ENCODE measurements at regions not wholly inside any gene's neighbourhood (a gene's known extent, or its start where the extent isn't known, plus 50 kb on each side); places are given as distances from the start of the nearest gene placed in this dataset.

DNA sequence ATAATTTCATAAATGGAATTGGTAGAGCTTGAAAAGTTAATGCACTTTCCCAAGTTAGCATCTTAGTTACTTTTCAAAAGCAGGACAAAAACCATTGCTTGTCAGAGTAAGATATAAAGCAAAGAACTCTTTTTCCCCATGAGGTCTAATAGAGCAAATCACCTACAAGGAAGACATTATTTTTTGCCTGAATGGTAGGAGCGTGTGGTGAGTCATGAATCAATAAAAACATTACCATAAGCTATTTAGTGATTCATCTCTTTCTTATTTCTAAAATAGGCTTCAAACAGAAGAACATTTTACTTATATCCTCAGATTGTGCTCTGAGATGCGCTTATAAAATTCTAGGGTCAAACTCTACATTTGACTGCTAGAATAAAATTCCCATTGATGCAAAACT is 109.4 kb upstream of the GPRIN3 start:
- no peak for DNase-seq

DNA sequence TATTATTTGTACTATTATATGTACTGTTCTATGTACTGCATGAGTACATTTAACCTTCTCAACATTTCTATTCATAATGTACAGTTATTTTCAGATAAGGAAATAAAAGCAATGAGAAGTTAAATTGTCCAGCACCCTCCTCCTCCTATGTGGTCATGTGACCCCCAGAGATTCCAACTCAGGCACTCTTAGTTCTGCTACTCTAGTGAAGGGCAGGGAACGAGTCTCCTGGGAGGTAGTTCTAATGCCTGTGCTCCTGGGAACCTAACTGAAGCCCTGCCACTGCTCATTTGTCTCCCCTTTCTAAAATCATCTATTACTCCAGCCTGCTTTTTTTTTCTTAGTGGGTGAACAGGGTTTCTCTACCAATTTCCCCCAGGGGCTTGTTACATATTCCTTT is 105.9 kb upstream of the GPRIN3 start:
- no peak for DNase-seq

DNA sequence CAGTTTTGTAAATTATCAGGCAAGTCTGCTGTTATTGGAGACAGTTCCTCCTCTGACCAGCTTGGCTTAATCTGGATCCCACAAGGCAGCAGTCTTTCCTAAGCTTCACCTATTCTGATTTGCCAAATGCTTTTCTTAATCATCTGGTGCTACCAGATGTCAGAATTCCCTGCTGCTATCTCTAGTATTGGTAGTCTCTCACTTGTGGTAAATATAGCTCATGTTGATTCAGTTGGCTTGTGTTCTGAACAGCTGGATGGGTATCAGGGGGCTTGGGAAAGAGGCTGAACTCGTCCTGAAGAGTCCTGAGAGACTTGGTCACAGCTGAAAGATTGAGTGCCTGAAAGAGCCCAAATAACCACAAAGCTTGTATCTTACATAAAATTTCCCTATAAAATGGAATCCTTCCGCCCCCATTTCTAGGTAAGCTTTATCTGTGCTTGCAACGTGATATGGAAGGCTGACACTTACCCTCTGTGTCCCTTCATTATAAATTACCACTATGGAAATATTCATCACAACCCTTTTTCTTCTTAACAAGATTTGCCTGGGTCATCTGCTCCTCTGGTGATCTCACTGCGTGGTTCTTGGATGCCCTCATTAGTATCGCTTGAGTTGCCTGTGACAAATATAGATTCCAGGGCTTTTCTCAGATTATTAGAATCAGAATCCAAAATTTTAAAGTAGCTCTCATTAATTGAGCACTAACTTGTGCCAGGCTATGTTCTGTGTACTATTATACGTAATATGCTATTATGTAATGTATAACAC is 104.1 kb upstream of the GPRIN3 start:
- DNase-seq: no peak

DNA sequence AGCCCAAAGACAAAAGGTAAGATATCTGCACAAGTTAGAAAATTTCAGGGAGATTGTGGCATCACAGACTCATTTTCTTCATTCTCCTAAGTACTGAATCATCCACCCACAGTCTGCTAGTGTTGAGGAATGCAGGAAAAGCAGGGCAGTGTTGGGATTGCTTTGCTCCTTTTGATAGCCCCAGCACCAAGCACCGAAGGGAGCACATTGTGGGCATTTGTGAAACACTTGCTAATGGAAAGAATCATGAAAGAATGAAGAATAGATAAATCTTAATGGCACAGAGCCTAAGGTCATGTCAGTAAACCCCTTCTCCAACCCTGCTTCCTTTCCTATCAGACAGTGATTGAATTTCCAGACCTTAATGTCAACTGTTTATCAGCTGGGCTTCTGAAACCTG is 103.1 kb upstream of the GPRIN3 start:
- DNase-seq: peak; percentile 12

DNA sequence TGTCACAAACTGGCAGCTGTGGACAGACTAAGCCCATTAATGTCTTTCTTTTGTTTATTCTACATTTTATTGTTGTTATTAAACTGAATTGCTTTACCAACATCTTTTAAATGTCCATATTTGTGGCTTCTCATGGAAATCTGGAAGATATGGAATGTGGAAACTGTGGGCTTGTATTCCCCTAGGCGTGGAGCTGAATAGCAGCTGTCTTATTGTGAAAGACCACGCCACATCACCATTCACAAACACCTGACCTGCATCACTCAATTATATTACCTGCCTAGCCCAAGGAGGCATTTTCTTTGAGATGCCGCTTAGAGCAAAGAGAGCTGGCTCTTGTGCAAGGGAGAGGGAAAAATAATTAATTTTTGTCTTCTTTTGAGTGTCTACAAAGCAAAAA is 96.9 kb upstream of the GPRIN3 start:
- no peak for DNase-seq

DNA sequence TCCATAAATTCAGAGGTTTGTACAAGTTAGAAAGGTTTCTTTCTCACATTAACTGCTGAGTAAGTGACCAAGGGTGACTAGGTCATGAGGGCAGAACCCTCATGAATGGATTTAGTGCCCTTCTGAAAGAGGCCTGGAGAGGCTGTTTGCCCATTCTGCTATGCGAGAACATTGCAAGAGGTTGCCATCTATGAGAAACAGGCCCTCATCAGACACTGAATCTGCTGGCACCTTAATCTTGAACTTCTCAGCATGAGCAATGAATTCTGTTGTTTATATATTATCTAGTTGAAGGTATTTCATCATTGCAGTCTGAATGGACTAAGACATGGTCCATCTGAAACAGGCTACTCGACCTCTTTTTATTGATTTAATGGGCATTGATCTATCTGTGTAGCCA is 96.2 kb upstream of the GPRIN3 start:
- DNase-seq: no peak

- DNase-seq: no peak
These were observed 92.9 kb upstream of the GPRIN3 start for GRCh38 chr4:89400287-89401035.

DNA sequence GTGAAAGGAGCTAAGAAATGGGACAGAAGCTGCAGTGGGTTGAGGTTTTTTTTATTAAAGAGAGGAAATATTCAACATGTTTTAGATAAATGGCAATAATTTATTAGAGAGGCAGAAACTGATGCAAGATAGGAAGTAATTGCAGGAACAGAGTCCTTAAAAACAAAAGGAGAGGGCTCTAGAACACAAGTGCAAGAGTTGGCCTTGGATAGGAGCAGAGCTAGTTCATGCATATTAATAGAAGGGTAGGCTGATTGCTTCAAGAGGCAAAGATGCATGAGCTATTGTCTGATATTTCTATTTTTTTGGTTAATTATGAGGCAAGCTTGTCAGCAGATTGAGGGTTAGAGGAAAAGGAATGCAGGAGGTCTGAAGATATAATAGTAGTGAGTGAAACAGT is 91.0 kb upstream of the GPRIN3 start:
- no peak for DNase-seq

GRCh38 chr4:89398146-89398545 is 90.5 kb upstream of the GPRIN3 start:
- no peak for DNase-seq

DNA sequence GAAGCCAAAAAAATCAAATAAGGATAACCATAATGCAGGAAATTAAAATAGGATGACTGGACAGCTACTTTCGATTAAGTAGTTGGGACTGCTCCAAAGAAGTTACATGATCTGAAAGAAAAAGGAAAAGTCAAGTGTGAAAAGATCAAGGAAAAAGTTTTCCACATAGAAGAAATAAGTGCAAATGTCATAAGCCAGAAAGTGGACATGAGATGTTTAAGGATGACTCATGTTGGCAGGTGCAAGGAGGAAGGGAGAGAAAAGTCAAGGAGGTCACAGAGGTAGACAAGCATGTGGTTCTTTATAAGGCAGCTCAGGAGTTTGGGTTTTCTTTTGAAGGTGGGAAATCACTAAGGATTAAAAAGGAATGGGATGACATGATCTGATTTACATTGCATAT is 89.8 kb upstream of the GPRIN3 start:
- no peak for DNase-seq

DNA sequence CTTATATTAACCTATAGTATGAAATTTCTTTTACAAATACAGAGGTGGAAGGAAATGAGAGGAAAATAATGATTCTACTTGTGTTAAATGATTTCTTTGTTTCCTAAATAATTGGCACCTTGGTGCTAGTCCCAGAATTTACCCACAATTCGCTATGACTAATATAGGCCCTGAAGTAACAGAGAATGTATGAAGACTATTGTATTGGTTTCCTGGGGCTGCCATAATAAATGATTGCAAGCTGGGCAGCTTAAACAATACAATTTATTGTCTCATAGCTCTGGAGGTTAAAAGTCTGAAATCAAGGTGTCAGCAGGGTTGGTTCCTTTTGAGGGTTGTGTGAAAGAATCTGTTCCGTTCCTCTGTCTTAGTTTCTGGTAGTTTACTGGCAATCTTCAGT is 74.8 kb upstream of the GPRIN3 start:
- DNase-seq: no peak

- DNase-seq: no peak
These were observed 73.4 kb upstream of the GPRIN3 start for GRCh38 chr4:89380980-89381379.

- no peak for DNase-seq
These were observed 72.0 kb upstream of the GPRIN3 start for GRCh38 chr4:89379511-89380044.

DNA sequence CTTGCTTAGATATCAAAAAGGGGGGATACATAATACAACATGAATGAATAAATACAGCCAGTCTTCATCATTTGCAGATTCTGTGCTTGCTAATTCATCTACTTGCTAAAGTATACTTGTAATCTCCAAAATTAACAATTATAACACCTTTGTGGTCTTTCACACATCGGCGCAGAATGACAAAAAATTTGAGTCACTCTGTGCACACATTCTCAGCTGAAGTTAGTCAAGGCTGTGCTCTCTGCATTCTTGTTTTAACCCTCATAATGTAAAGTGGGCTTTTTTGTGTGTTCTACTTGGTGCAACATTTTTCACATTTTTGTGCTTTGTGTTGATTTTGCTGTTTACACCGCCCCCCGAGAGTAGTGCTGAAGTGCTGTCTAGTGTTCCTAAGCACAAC is 65.8 kb upstream of the GPRIN3 start:
- DNase-seq: no peak

- DNase-seq: no peak
These were observed 64.0 kb upstream of the GPRIN3 start for GRCh38 chr4:89371614-89372013.

GRCh38 chr4:89369581-89369980 is 62.0 kb upstream of the GPRIN3 start:
- no peak for DNase-seq

GRCh38 chr4:89368861-89369260 is 61.3 kb upstream of the GPRIN3 start:
- DNase-seq: no peak

DNA sequence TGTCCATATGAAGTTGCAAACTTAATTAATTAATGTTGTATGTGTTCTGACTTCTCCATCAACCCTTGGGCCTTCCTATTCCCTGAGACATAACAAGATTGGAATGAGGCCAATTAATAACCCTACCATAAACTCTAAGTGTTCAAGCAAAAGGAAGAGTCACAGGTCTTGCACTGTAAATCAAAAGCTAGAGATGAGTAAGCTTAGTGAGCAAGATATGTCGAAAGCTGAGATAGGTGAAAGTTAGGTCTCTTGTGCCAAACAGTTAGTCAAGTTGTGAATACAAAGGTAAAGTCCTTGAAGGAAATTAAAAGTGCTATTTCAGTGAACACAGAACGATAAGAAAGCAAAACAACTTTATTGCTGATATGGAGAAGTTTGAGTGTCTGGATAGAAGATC is 58.2 kb upstream of the GPRIN3 start:
- no peak for DNase-seq

DNA sequence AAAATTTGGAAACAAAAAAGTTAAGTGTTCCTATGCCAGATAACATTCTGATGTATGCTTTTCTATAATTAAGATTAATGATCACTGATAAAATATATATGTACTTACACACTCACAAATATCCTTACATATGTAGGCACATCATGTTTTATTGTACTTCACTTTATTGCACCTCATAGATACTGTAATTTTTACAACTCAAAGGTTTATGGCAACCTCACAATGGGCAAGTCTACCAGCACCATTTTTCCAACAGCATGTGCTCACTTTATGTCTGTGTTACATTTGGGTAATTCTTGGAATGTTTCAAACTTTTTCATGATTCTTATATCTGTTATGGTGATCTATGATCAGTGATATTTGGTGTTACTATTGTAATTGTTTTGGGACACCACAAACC is 57.8 kb upstream of the GPRIN3 start:
- DNase-seq: no peak

GRCh38 chr4:89364541-89364940 is 56.9 kb upstream of the GPRIN3 start:
- no peak for DNase-seq

- DNase-seq: no peak
These were observed 56.2 kb upstream of the GPRIN3 start for GRCh38 chr4:89363786-89364185.

- DNase-seq: no peak
These were observed 51.5 kb upstream of the GPRIN3 start for GRCh38 chr4:89358935-89359638.

GRCh38 chr4:89357787-89358186 is 50.2 kb upstream of the GPRIN3 start:
- DNase-seq: no peak

All from EL (cell line).